ENCODE measurements at regions not wholly inside any gene's neighbourhood (a gene's known extent, or its start where the extent isn't known, plus 50 kb on each side); places are given as distances from the start of the nearest gene placed in this dataset.

GRCh38 chr2:7627583-7627982 is 710.4 kb downstream of the RNF144A start:
- TF ChIP-seq EZH2 (IDR thresholded peaks at IDR 0.05; ENCODE audit: borderline replicate concordance, insufficient read depth, low read length, poor library complexity, severe bottlenecking): no peak
- TF ChIP-seq TAF1 (IDR thresholded peaks at IDR 0.05; ENCODE audit: low read depth): no peak
- TF ChIP-seq EP300 (conservative IDR thresholded peaks at IDR 0.05; ENCODE audit: poor library complexity, severe bottlenecking): no peak
- no peak for TF ChIP-seq SMC3 (conservative IDR thresholded peaks at IDR 0.05; ENCODE audit: poor library complexity)
- no peak for TF ChIP-seq CTCF (IDR thresholded peaks at IDR 0.05; ENCODE audit: poor library complexity, severe bottlenecking)
- no peak for TF ChIP-seq RAD21 (conservative IDR thresholded peaks at IDR 0.05)
- TF ChIP-seq POLR2AphosphoS5 (IDR thresholded peaks at IDR 0.05): no peak
- TF ChIP-seq REST (IDR thresholded peaks at IDR 0.05; ENCODE audit: borderline replicate concordance): no peak
- no peak for TF ChIP-seq MXI1 (conservative IDR thresholded peaks at IDR 0.05; ENCODE audit: poor library complexity, severe bottlenecking)
- H3K27me3 ChIP-seq (ENCODE audit: insufficient read depth, low read depth, low read length): no peaks in the 10 kb centered on the region
- H4K20me1 ChIP-seq (ENCODE audit: insufficient read depth): no peaks in the 10 kb centered on the region
- no peak overlapping the region for H2AFZ ChIP-seq (ENCODE audit: low read depth, low read length)
- no peak overlapping the region for H3K27ac ChIP-seq (ENCODE audit: low read length)
- H3K9me3 ChIP-seq (ENCODE audit: low read length): no peaks in the 10 kb centered on the region
- H3K79me2 ChIP-seq (replicated peaks; ENCODE audit: insufficient read depth, low read length): no peaks in the 10 kb centered on the region
- H3K9ac ChIP-seq (ENCODE audit: low read length): no peak overlapping the region
- no peak overlapping the region for H3K4me2 ChIP-seq (ENCODE audit: low read length)
- no peak overlapping the region for H3K4me3 ChIP-seq (ENCODE audit: low read length)
- no peaks in the 10 kb centered on the region for H3F3A ChIP-seq (ENCODE audit: insufficient read depth, low read length, poor library complexity, severe bottlenecking)
- H3K36me3 ChIP-seq (ENCODE audit: insufficient read depth, low read length): no peaks in the 10 kb centered on the region
- no peaks in the 10 kb centered on the region for H3K9me2 ChIP-seq (ENCODE audit: insufficient read depth, low read length)

GRCh38 chr2:7632420-7632819 is 715.2 kb downstream of the RNF144A start:
- Histone ChIP-seq H3F3A (ENCODE audit: insufficient read depth, low read length, poor library complexity, severe bottlenecking) (no peaks in the 10 kb centered on the region), H3K9me2 (ENCODE audit: insufficient read depth, low read length) (no peaks in the 10 kb centered on the region), H3K36me3 (ENCODE audit: insufficient read depth, low read length) (no peaks in the 10 kb centered on the region), H3K27ac (ENCODE audit: low read length) (no peak overlapping the region), H3K79me2 (replicated peaks; ENCODE audit: insufficient read depth, low read length) (no peaks in the 10 kb centered on the region), H3K9me3 (ENCODE audit: low read length) (no peaks in the 10 kb centered on the region), H3K4me2 (ENCODE audit: low read length) (no peak overlapping the region), H3K9ac (ENCODE audit: low read length) (no peak overlapping the region), H3K4me3 (ENCODE audit: low read length) (no peak overlapping the region), H2AFZ (ENCODE audit: low read depth, low read length) (no peak overlapping the region), H4K20me1 (ENCODE audit: insufficient read depth) (no peaks in the 10 kb centered on the region), H3K27me3 (ENCODE audit: insufficient read depth, low read depth, low read length) (no peaks in the 10 kb centered on the region)
- TF ChIP-seq EZH2 (IDR thresholded peaks at IDR 0.05; ENCODE audit: borderline replicate concordance, insufficient read depth, low read length, poor library complexity, severe bottlenecking): no peak
- no peak for TF ChIP-seq MXI1 (conservative IDR thresholded peaks at IDR 0.05; ENCODE audit: poor library complexity, severe bottlenecking)
- no peak for TF ChIP-seq RAD21 (conservative IDR thresholded peaks at IDR 0.05)
- TF ChIP-seq REST (IDR thresholded peaks at IDR 0.05; ENCODE audit: borderline replicate concordance): no peak
- no peak for TF ChIP-seq SMC3 (conservative IDR thresholded peaks at IDR 0.05; ENCODE audit: poor library complexity)

Data from neural cell (in vitro differentiated cells).